Body of pancreas (tissue), 4 donors: ENCODE measurements at regions not wholly inside any gene's neighbourhood (a gene's known extent, or its start where the extent isn't known, plus 50 kb on each side); places are given as distances from the start of the nearest gene placed in this dataset.

ENCODE experiments used
- POLR2A ChIP-seq, 3 donors: fragments of 450-650 bp; IDR thresholded peaks; one replicate each; pipeline ENCODE4 v1.6.1; 2016; ENCODE audit warnings: antibody characterized with exemption in 3 of 3, mild to moderate bottlenecking in 2 of 3
- TF ChIP-seq, protein P1 (sequence below), 7 experiments: fragments of 450-650 bp in 4 of 7; fragments of 200-600 bp in 3 of 7; sonication (generic) in 3 of 7; IDR thresholded peaks; one replicate each; pipeline ENCODE4 v1.5.1; 2016 to 2019; ENCODE audit warnings: antibody characterized with exemption in 7 of 7

DNA sequence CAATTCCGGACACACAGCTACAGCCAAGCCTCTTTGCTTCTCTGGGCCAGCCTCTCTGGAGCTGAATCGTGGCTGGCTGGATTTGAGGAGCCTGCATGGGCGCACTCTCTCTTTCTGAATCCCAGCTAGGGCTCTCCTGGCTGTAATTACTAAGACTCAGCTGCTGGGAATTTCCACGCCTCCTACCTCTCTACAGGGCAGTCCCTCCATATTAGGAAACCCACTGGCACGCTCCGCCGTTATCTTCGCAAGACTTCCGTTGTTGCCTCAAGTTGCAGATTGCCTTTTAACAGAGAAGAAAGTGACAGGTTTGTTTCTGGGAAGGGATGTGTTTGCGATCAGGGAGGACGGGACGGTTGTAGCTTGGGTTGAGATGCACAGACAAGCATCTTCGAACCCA lies 188.4 kb upstream of the NLRP1 start:
- TF ChIP-seq, protein P1, sequence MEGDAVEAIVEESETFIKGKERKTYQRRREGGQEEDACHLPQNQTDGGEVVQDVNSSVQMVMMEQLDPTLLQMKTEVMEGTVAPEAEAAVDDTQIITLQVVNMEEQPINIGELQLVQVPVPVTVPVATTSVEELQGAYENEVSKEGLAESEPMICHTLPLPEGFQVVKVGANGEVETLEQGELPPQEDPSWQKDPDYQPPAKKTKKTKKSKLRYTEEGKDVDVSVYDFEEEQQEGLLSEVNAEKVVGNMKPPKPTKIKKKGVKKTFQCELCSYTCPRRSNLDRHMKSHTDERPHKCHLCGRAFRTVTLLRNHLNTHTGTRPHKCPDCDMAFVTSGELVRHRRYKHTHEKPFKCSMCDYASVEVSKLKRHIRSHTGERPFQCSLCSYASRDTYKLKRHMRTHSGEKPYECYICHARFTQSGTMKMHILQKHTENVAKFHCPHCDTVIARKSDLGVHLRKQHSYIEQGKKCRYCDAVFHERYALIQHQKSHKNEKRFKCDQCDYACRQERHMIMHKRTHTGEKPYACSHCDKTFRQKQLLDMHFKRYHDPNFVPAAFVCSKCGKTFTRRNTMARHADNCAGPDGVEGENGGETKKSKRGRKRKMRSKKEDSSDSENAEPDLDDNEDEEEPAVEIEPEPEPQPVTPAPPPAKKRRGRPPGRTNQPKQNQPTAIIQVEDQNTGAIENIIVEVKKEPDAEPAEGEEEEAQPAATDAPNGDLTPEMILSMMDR (IDR thresholded peaks at IDR 0.05), result no peak
- no peak for TF ChIP-seq POLR2A (IDR thresholded peaks at IDR 0.05)
